ENCODE measurements at regions not wholly inside any gene's neighbourhood (a gene's known extent, or its start where the extent isn't known, plus 50 kb on each side); places are given as distances from the start of the nearest gene placed in this dataset.

DNA sequence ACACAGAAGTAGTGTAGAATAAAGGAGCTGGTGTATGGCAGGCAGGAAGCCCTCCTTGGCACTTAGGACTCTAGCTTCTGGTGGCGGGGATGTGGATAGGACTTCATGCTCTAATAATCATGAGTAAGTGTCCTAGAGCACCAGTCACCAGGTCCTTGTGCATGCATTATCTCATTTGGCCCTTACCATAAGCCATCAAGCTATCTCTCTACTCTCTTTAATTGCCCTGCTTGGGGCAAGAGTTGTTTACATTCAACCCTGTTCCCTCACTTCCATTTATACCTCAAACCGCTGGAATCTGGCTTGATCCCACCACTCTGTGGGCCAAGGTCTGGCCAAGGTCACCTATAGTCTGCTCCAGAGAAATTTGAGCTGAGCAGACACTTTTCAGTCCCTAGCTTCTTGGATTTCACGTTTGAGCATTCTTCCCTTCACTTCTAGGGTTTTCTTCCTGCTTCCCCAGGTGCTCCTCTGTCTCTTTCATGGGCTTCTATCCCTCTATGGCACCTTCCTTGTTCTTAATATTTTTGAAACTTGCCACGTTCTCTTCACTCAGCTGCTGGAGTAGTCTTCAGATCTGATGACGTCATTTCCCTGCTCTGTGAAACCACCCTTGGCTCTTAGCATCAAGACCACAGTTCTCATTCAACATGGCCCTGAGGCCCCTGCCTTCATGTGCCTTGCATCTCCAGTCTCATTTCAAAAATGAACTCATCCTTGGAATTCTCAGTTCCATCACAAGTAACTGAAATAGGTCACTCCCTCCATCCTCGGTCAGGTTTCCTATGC is 94.9 kb upstream of the GATA6 start:
- TF ChIP-seq, protein P1, sequence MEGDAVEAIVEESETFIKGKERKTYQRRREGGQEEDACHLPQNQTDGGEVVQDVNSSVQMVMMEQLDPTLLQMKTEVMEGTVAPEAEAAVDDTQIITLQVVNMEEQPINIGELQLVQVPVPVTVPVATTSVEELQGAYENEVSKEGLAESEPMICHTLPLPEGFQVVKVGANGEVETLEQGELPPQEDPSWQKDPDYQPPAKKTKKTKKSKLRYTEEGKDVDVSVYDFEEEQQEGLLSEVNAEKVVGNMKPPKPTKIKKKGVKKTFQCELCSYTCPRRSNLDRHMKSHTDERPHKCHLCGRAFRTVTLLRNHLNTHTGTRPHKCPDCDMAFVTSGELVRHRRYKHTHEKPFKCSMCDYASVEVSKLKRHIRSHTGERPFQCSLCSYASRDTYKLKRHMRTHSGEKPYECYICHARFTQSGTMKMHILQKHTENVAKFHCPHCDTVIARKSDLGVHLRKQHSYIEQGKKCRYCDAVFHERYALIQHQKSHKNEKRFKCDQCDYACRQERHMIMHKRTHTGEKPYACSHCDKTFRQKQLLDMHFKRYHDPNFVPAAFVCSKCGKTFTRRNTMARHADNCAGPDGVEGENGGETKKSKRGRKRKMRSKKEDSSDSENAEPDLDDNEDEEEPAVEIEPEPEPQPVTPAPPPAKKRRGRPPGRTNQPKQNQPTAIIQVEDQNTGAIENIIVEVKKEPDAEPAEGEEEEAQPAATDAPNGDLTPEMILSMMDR (IDR thresholded peaks at IDR 0.05; ENCODE audit: extremely low read depth, missing control alignments): no peak
- DNase-seq (ENCODE audit: low spot score): no peak

DNA sequence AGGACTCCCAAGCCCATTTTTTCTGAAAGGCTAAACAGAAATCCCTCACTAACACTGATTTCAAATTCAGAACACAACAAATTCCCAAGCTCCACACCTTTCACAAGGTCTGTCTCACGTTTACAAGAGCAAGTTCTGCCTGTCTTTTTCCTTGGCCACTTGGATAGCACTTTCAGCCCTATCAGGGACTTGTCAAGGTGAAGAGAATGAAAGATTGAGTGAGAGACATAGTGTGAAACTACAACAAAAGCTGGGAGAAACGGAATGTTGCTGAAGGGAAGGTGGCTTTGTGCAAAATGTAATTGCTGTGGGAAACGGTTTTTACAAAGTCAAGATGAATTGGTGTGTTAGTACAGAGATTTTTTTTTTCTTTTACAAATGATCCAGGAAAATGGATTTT is 89.4 kb upstream of the GATA6 start:
- no peak for DNase-seq (ENCODE audit: low spot score)
- TF ChIP-seq, protein P1 (IDR thresholded peaks at IDR 0.05; ENCODE audit: extremely low read depth, missing control alignments): no peak

DNA sequence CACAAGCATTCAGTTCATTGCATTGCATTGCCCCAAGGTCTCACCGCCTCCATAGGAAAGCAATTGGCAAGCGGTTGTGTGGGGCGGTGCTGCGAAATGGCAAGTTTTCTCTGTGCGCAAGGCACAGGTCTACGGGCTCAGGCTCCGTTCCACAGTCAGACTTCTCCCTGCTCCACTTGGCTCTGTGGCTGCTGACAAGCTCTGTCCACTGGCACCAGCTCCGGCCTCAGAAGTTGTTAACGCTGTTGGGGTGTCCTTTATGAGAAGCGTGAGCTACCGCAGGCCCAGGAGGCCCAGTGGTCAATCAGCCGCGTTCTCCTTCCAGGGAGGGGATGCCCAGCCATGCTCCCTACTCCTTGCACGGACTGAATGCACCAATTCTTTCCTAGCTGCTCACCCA is 87.0 kb upstream of the GATA6 start:
- TF ChIP-seq, protein P1 (IDR thresholded peaks at IDR 0.05; ENCODE audit: extremely low read depth, missing control alignments): no peak
- DNase-seq (ENCODE audit: low spot score): no peak

DNA sequence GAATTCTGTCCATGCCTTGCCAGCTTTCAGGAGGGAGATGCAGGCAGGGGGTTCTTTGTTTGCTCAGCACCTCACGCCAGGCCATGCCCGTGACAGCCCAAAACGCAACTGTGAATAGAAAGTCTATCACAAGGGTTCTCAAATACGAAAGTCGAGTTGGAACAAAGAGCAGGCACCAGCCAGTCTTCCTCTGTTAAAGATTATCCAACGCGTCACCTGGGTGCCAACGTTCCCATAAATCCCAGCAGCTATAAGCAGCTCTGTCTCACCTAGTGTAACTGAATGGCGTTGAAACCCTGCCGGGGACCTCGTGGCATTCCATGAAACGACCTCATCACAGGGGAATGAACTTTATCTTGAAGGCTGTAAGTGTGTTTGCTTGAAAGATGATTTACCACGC is 84.8 kb upstream of the GATA6 start:
- TF ChIP-seq, protein P1 (IDR thresholded peaks at IDR 0.05; ENCODE audit: extremely low read depth, missing control alignments): no peak
- no peak for DNase-seq (ENCODE audit: low spot score)

DNA sequence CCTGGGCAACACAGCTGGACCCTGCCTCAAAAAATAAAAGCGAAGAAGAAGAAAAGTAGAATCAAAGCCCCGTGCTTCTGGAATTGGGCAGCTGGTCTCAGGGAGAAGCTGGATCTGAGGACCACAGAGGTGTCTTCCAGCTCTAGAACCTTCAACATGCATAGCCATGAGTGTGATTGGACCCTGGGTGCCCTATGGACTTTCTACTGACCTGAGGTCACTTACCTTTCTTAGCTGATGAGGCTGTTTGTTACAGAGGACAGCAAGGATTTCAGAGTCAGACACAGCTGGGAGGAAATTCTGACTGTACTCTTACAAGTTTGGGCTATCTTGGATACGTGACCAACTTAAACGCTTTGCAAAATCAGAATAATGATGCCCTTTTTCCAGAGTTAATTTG is 82.4 kb upstream of the GATA6 start:
- TF ChIP-seq, protein P1 (IDR thresholded peaks at IDR 0.05; ENCODE audit: extremely low read depth, missing control alignments): no peak
- no peak for DNase-seq (ENCODE audit: low spot score)

DNA sequence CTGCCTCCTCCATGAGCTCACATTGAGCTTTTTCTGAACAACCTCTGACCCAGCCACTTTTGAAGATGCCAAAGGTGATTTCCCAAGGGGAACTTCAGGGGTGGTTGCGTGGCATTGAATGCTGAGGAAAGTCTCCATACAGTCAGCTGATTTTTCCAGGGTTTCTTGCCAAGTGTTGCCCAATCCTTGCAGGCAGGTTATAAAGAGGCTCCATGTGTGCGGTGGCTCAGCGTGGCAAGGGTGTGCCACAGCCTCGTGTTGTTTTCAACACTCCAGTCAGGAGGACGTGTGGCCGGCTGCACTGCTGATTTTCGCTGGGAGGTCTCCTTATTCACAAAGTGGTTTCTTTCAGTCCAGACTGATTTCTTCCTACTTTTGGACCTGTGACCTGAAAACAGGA is 81.4 kb upstream of the GATA6 start:
- TF ChIP-seq, protein P1 (IDR thresholded peaks at IDR 0.05; ENCODE audit: extremely low read depth, missing control alignments): no peak
- DNase-seq (ENCODE audit: low spot score): no peak

DNA sequence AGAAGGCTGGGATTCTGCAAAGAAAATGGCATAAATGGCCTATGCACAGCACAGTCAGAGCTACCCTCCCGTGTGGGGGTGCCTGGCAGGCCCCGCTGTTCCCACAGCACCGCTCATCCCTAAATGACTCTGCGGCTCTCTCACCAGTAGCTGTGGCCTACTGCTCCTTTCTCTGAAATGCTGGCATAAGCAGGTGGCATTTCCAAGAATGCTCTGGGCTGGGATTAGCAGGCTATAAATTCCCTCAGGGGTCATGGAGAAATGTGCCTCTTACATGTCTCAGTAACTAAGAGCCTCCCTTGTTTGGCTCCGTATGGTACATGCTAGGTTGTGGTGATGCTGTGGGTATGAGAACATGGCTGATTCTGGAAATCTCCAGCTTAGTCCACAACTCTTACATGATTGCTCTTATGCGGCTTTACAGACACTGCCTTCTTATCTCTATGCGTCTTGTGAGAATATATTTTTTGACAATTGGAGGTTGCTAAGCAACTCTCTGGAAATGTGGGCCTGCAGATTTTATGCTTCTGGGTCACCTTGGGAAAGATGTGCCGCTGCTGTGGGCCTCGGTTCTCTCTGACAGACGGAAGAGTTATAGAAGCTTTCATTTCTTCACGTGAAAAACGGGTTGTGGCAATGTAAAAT is 80.3 kb upstream of the GATA6 start:
- TF ChIP-seq, protein P1 (IDR thresholded peaks at IDR 0.05; ENCODE audit: extremely low read depth, missing control alignments): no peak
- DNase-seq (ENCODE audit: low spot score): no peak

Data from GM20000 (cell line).